Activated T-cell treated with anti-CD3 and anti-CD28 coated beads, Interleukin-2, amount 50 U/mL, for 24 hours (primary cell): ENCODE measurements at regions not wholly inside any gene's neighbourhood (a gene's known extent, or its start where the extent isn't known, plus 50 kb on each side); places are given as distances from the start of the nearest gene placed in this dataset.

Experiments
- DNase-seq: peaks from one replicate; pipeline ENCODE4 v3.0.0-alpha.2; 2020
- H3K27ac Mint-ChIP-seq: 2 replicates; pipeline ENCODE4 v1.8.0; 2020; ENCODE audit warnings: mild to moderate bottlenecking, mixed read lengths
- H3K27me3 Mint-ChIP-seq: 2 replicates; pipeline ENCODE4 v1.8.0; 2020; ENCODE audit warnings: mixed read lengths
- H3K36me3 Mint-ChIP-seq: 2 replicates; pipeline ENCODE4 v1.8.0; 2020; ENCODE audit warnings: low read depth, mixed read lengths
- H3K4me1 Mint-ChIP-seq: 2 replicates; pipeline ENCODE4 v1.8.0; 2020; ENCODE audit warnings: low read depth, mixed read lengths
- H3K4me3 Mint-ChIP-seq: 2 replicates; pipeline ENCODE4 v1.8.0; 2020; ENCODE audit warnings: mild to moderate bottlenecking, moderate library complexity, mixed read lengths
- H3K9me3 Mint-ChIP-seq: 2 replicates; pipeline ENCODE4 v1.8.0; 2020; ENCODE audit warnings: mixed read lengths

GRCh38 chr10:64454962-64455361 lies 933.8 kb downstream of the REEP3 start:
- Mint-ChIP-seq H3K27ac (no peak overlapping the region), H3K9me3 (no peaks in the 10 kb centered on the region), H3K4me1 (no peaks in the 10 kb centered on the region), H3K27me3 (no peaks in the 10 kb centered on the region), H3K36me3 (no peaks in the 10 kb centered on the region), H3K4me3 (no peak overlapping the region)
- no peak for DNase-seq

- no peak overlapping the region for H3K27ac Mint-ChIP-seq
- DNase-seq: no peak
- no peaks in the 10 kb centered on the region for H3K36me3 Mint-ChIP-seq
- H3K4me1 Mint-ChIP-seq: no peaks in the 10 kb centered on the region
- no peaks in the 10 kb centered on the region for H3K27me3 Mint-ChIP-seq
- H3K9me3 Mint-ChIP-seq: peaks cover 4% of the 10 kb centered on the region
- H3K4me3 Mint-ChIP-seq: no peak overlapping the region
Measured at GRCh38 chr10:64458306-64458705, 937.1 kb downstream of the REEP3 start.

- Mint-ChIP-seq H3K4me3 (no peak overlapping the region), H3K4me1 (no peaks in the 10 kb centered on the region), H3K27me3 (no peaks in the 10 kb centered on the region), H3K27ac (no peak overlapping the region), H3K9me3 (peaks cover 11% of the 10 kb centered on the region), H3K36me3 (no peaks in the 10 kb centered on the region)
- no peak for DNase-seq
Measured at GRCh38 chr10:64463406-64463805, 942.2 kb downstream of the REEP3 start.

- Mint-ChIP-seq H3K27me3 (no peaks in the 10 kb centered on the region), H3K27ac (no peak overlapping the region), H3K4me1 (no peaks in the 10 kb centered on the region), H3K4me3 (no peak overlapping the region), H3K9me3 (peaks cover 17% of the 10 kb centered on the region), H3K36me3 (no peaks in the 10 kb centered on the region)
- no peak for DNase-seq
Measured at GRCh38 chr10:64465653-64466052, 944.5 kb downstream of the REEP3 start.

GRCh38 chr10:64468219-64468618 lies 947.0 kb downstream of the REEP3 start:
- Mint-ChIP-seq H3K4me3 (no peak overlapping the region), H3K27me3 (no peaks in the 10 kb centered on the region), H3K9me3 (peaks cover 12% of the 10 kb centered on the region), H3K27ac (no peak overlapping the region), H3K36me3 (no peaks in the 10 kb centered on the region), H3K4me1 (no peaks in the 10 kb centered on the region)
- no peak for DNase-seq

- Mint-ChIP-seq H3K4me1 (no peaks in the 10 kb centered on the region), H3K4me3 (no peak overlapping the region)
Measured at GRCh38 chr10:64476506-64476905, 955.3 kb downstream of the REEP3 start.

GRCh38 chr10:64477791-64478190 lies 956.6 kb downstream of the REEP3 start:
- peaks cover 6% of the 10 kb centered on the region for H3K9me3 Mint-ChIP-seq
- no peaks in the 10 kb centered on the region for H3K36me3 Mint-ChIP-seq
- no peaks in the 10 kb centered on the region for H3K27me3 Mint-ChIP-seq
- H3K4me1 Mint-ChIP-seq: no peaks in the 10 kb centered on the region
- DNase-seq: no peak
- no peak overlapping the region for H3K4me3 Mint-ChIP-seq
- no peak overlapping the region for H3K27ac Mint-ChIP-seq

More at GRCh38 chr10:64476506-64476905, 955.3 kb downstream of the REEP3 start:
- peaks cover 6% of the 10 kb centered on the region for H3K9me3 Mint-ChIP-seq
- H3K27ac Mint-ChIP-seq: no peak overlapping the region
- no peaks in the 10 kb centered on the region for H3K36me3 Mint-ChIP-seq
- H3K27me3 Mint-ChIP-seq: no peaks in the 10 kb centered on the region
- no peak for DNase-seq

- DNase-seq: no peak
- Mint-ChIP-seq H3K36me3 (no peaks in the 10 kb centered on the region), H3K4me3 (no peak overlapping the region), H3K27ac (no peak overlapping the region), H3K9me3 (peaks cover 8% of the 10 kb centered on the region), H3K4me1 (no peaks in the 10 kb centered on the region), H3K27me3 (no peaks in the 10 kb centered on the region)
Measured at GRCh38 chr10:64484811-64485330, 963.7 kb downstream of the REEP3 start.

- Mint-ChIP-seq H3K36me3 (no peaks in the 10 kb centered on the region), H3K27me3 (no peaks in the 10 kb centered on the region), H3K4me3 (no peak overlapping the region), H3K27ac (no peak overlapping the region), H3K4me1 (no peaks in the 10 kb centered on the region), H3K9me3 (peaks cover 6% of the 10 kb centered on the region)
- DNase-seq: no peak
Measured at GRCh38 chr10:64486149-64486548, 964.9 kb downstream of the REEP3 start.

GRCh38 chr10:64486901-64487300 lies 965.7 kb downstream of the REEP3 start:
- Mint-ChIP-seq H3K9me3 (peaks cover 6% of the 10 kb centered on the region), H3K27me3 (no peaks in the 10 kb centered on the region), H3K36me3 (no peaks in the 10 kb centered on the region), H3K4me1 (no peaks in the 10 kb centered on the region), H3K4me3 (no peak overlapping the region), H3K27ac (no peak overlapping the region)
- DNase-seq: no peak

- no peaks in the 10 kb centered on the region for H3K36me3 Mint-ChIP-seq
- no peaks in the 10 kb centered on the region for H3K27me3 Mint-ChIP-seq
- no peaks in the 10 kb centered on the region for H3K4me1 Mint-ChIP-seq
- peaks cover 11% of the 10 kb centered on the region for H3K9me3 Mint-ChIP-seq
- no peak for DNase-seq
- H3K27ac Mint-ChIP-seq: no peak overlapping the region
- H3K4me3 Mint-ChIP-seq: no peak overlapping the region
Measured at GRCh38 chr10:64494901-64495300, 973.7 kb downstream of the REEP3 start.

- no peaks in the 10 kb centered on the region for H3K27me3 Mint-ChIP-seq
- H3K4me1 Mint-ChIP-seq: no peaks in the 10 kb centered on the region
- H3K9me3 Mint-ChIP-seq: peaks cover 12% of the 10 kb centered on the region
- H3K36me3 Mint-ChIP-seq: no peaks in the 10 kb centered on the region
- no peak overlapping the region for H3K4me3 Mint-ChIP-seq
- H3K27ac Mint-ChIP-seq: no peak overlapping the region
- DNase-seq: no peak
Measured at GRCh38 chr10:64497306-64497705, 976.1 kb downstream of the REEP3 start.

- Mint-ChIP-seq H3K27ac (no peak overlapping the region), H3K9me3 (peaks cover 7% of the 10 kb centered on the region), H3K27me3 (no peaks in the 10 kb centered on the region), H3K4me3 (no peak overlapping the region), H3K36me3 (no peaks in the 10 kb centered on the region), H3K4me1 (no peaks in the 10 kb centered on the region)
- DNase-seq: no peak
Measured at GRCh38 chr10:64501807-64502206, 980.6 kb downstream of the REEP3 start.

GRCh38 chr10:64502936-64503335 lies 981.7 kb downstream of the REEP3 start:
- DNase-seq: no peak
- H3K27me3 Mint-ChIP-seq: no peaks in the 10 kb centered on the region
- H3K27ac Mint-ChIP-seq: no peak overlapping the region
- H3K4me3 Mint-ChIP-seq: no peak overlapping the region
- H3K36me3 Mint-ChIP-seq: no peaks in the 10 kb centered on the region
- H3K9me3 Mint-ChIP-seq: peaks cover 5% of the 10 kb centered on the region
- H3K4me1 Mint-ChIP-seq: no peaks in the 10 kb centered on the region

- H3K4me3 Mint-ChIP-seq: no peak overlapping the region
Measured at GRCh38 chr10:64503429-64503828, 982.2 kb downstream of the REEP3 start.

GRCh38 chr10:64505501-64505900 lies 984.3 kb downstream of the REEP3 start:
- no peaks in the 10 kb centered on the region for H3K36me3 Mint-ChIP-seq
- H3K27ac Mint-ChIP-seq: no peak overlapping the region
- H3K27me3 Mint-ChIP-seq: no peaks in the 10 kb centered on the region
- no peak for DNase-seq
- no peaks in the 10 kb centered on the region for H3K4me1 Mint-ChIP-seq
- H3K9me3 Mint-ChIP-seq: peaks cover 2% of the 10 kb centered on the region
- no peak overlapping the region for H3K4me3 Mint-ChIP-seq

More at GRCh38 chr10:64503429-64503828, 982.2 kb downstream of the REEP3 start:
- H3K4me1 Mint-ChIP-seq: no peaks in the 10 kb centered on the region
- H3K9me3 Mint-ChIP-seq: peaks cover 5% of the 10 kb centered on the region
- H3K27me3 Mint-ChIP-seq: no peaks in the 10 kb centered on the region
- DNase-seq: no peak
- H3K27ac Mint-ChIP-seq: no peak overlapping the region
- H3K36me3 Mint-ChIP-seq: no peaks in the 10 kb centered on the region
